ENCODE measurements at regions not wholly inside any gene's neighbourhood (a gene's known extent, or its start where the extent isn't known, plus 50 kb on each side); places are given as distances from the start of the nearest gene placed in this dataset.

GRCh38 chr3:15929944-15930571 is 132.3 kb upstream of the ANKRD28 start:
- Histone ChIP-seq H3K4me3 (no peak overlapping the region), H3K36me3 (no peaks in the 10 kb centered on the region), H3K4me1 (replicated peaks) (no peaks in the 10 kb centered on the region), H3K27ac (no peak overlapping the region), H3K9me3 (no peaks in the 10 kb centered on the region), H3K27me3 (replicated peaks; ENCODE audit: insufficient read depth) (no peaks in the 10 kb centered on the region)
- no peak for DNase-seq (ENCODE audit: low spot score)
- intact Hi-C loops (cut with DNase I), result no loop called here
- no peak for TF ChIP-seq CTCF (IDR thresholded peaks at IDR 0.05)
- no peak for TF ChIP-seq POLR2A (IDR thresholded peaks at IDR 0.05)
- WGBS, result 71% methylated on average over 4 of the region's 4 CpGs

GRCh38 chr3:15932348-15933300 is 134.8 kb upstream of the ANKRD28 start:
- H3K4me1 ChIP-seq (replicated peaks), result no peaks in the 10 kb centered on the region
- no peaks in the 10 kb centered on the region for H3K27me3 ChIP-seq (replicated peaks; ENCODE audit: insufficient read depth)
- WGBS, result 53% methylated on average over 7 of the region's 7 CpGs
- no peak overlapping the region for H3K27ac ChIP-seq
- H3K36me3 ChIP-seq, result no peaks in the 10 kb centered on the region
- H3K4me3 ChIP-seq, result no peak overlapping the region
- no peak for DNase-seq (ENCODE audit: low spot score)
- intact Hi-C loops (cut with DNase I), result no loop called here
- no peaks in the 10 kb centered on the region for H3K9me3 ChIP-seq
- TF ChIP-seq POLR2AphosphoS5 (IDR thresholded peaks at IDR 0.05), result no peak
- no peak for TF ChIP-seq CTCF (IDR thresholded peaks at IDR 0.05)
- TF ChIP-seq POLR2A (IDR thresholded peaks at IDR 0.05), result no peak

- TF ChIP-seq POLR2AphosphoS5 (IDR thresholded peaks at IDR 0.05), result no peak
- no peak for TF ChIP-seq CTCF (IDR thresholded peaks at IDR 0.05)
- no peak for TF ChIP-seq POLR2A (IDR thresholded peaks at IDR 0.05)
- H3K27me3 ChIP-seq (replicated peaks; ENCODE audit: insufficient read depth), result no peaks in the 10 kb centered on the region
- DNase-seq (ENCODE audit: low spot score), result no peak
- WGBS, result 64% methylated on average over 4 of the region's 4 CpGs
- no peaks in the 10 kb centered on the region for H3K36me3 ChIP-seq
- intact Hi-C loops (cut with DNase I), result no loop called here
- H3K9me3 ChIP-seq, result no peaks in the 10 kb centered on the region
- H3K4me3 ChIP-seq, result no peak overlapping the region
- H3K4me1 ChIP-seq (replicated peaks), result no peaks in the 10 kb centered on the region
- H3K27ac ChIP-seq, result no peak overlapping the region
Observed at GRCh38 chr3:15933439-15934139, 135.8 kb upstream of the ANKRD28 start.

DNA sequence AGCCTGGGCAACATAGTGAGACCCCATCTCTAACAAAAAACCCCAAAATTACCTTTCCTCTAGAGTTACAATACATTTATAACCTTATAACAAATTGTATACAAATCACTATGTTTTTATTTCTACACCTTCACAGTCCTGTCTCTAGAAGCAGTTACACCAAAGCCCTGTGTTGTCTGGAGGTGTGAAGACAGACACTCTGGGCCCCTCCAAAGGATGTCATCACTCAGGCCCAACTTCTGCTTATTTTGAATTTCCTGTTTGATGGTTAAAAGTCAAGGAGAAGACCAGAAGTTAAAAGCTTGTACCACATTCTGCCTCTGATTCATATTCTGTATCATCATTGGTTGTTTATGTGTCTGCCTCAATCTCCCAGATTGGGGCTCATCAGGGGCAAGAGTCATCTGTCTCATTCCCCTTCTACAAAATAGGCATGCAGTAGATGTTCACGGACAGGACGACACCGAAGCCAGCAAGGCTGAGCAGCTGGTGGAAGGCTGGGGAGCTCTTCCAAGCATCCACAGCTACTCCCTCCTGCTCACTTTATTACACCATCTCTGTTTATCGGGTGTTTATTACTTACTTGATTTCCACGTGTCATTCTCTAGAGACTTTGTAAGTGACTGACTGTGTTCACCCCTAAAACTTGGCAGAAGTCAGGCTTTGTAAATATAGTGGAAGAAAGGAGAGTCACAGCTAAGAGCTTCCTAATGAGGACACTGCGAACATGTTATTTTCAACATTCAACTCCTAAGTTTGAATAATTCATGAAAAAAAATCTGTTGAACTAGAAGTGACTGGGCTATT is 136.8 kb upstream of the ANKRD28 start:
- WGBS, result 79% methylated on average over 6 of the region's 6 CpGs
- intact Hi-C loops (cut with DNase I), result no loop called here

DNA sequence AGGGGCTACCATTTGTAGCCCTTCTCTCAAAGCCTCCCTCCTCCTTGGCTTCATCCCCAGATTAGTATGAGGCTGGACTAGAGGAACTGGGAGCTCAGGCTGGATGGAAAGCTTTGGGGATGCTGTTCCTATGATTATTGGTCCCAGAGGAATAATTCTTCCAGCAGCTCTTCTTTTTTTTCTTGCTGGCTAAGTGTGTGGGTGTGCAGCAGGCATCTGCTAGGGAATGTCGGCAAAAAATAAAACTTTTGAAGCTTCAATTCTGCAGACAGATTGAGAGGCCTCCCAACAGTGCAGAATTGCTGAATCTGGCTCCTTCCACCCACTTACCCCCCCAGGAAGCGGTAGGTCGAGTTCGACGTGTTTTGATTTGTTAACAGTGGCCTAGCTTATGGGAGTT is 138.5 kb upstream of the ANKRD28 start:
- H3K4me3 ChIP-seq, result no peak overlapping the region
- TF ChIP-seq POLR2A (IDR thresholded peaks at IDR 0.05) (no peak), CTCF (IDR thresholded peaks at IDR 0.05) (no peak), POLR2AphosphoS5 (IDR thresholded peaks at IDR 0.05) (no peak)
- intact Hi-C loops (cut with DNase I), result no loop called here
- no peaks in the 10 kb centered on the region for H3K4me1 ChIP-seq (replicated peaks)
- WGBS, result 25% methylated on average over 5 of the region's 5 CpGs
- H3K36me3 ChIP-seq, result no peaks in the 10 kb centered on the region
- no peaks in the 10 kb centered on the region for H3K27me3 ChIP-seq (replicated peaks; ENCODE audit: insufficient read depth)
- no peak overlapping the region for H3K27ac ChIP-seq
- no peak for DNase-seq (ENCODE audit: low spot score)
- H3K9me3 ChIP-seq, result no peaks in the 10 kb centered on the region

More for the DNA sequence above, 136.8 kb upstream of the ANKRD28 start:
- H3K9me3 ChIP-seq, result no peaks in the 10 kb centered on the region
- TF ChIP-seq POLR2AphosphoS5 (IDR thresholded peaks at IDR 0.05), result no peak
- no peaks in the 10 kb centered on the region for H3K4me1 ChIP-seq (replicated peaks)
- H3K36me3 ChIP-seq, result no peaks in the 10 kb centered on the region
- no peak overlapping the region for H3K27ac ChIP-seq
- no peak overlapping the region for H3K4me3 ChIP-seq
- H3K27me3 ChIP-seq (replicated peaks; ENCODE audit: insufficient read depth), result no peaks in the 10 kb centered on the region
- no peak for DNase-seq (ENCODE audit: low spot score)

Data from prostate gland (tissue), 2 donors.